ENCODE measurements at regions not wholly inside any gene's neighbourhood (a gene's known extent, or its start where the extent isn't known, plus 50 kb on each side); places are given as distances from the start of the nearest gene placed in this dataset.

DNA sequence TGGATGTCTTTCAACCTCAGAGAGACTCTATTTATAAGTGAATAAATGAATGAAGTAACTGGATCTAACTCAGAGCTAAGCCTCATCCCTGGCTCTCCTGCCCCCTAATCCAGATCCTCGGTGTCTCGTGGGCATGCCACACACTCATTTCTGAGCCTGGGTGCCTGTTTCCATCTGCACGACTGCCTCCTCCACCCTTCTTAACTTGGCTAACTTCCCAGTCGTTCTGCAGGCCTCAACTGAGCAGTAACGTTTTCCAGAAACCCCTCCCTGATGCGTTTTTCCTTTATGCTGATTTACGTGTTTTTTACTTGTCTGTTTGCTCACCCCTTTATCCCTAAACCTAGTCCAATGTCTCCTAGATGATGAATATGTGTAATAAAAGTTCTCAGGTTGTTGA, 186.9 kb upstream of the HS3ST1 start:
- no peaks in the 10 kb centered on the region for H3K36me3 ChIP-seq (ENCODE audit: insufficient read depth, low read length)
- H3F3A ChIP-seq (ENCODE audit: insufficient read depth, low read length, poor library complexity, severe bottlenecking) = no peaks in the 10 kb centered on the region
- no peak overlapping the region for H3K9ac ChIP-seq (ENCODE audit: low read length)
- no peaks in the 10 kb centered on the region for H3K9me3 ChIP-seq (ENCODE audit: low read length)
- no peak overlapping the region for H2AFZ ChIP-seq (ENCODE audit: low read depth, low read length)
- no peaks in the 10 kb centered on the region for H3K27me3 ChIP-seq (ENCODE audit: insufficient read depth, low read depth, low read length)
- no peaks in the 10 kb centered on the region for H4K20me1 ChIP-seq (ENCODE audit: insufficient read depth)
- no peak overlapping the region for H3K27ac ChIP-seq (ENCODE audit: low read length)
- H3K4me3 ChIP-seq (ENCODE audit: low read length) = no peak overlapping the region
- no peaks in the 10 kb centered on the region for H3K9me2 ChIP-seq (ENCODE audit: insufficient read depth, low read length)
- H3K79me2 ChIP-seq (replicated peaks; ENCODE audit: insufficient read depth, low read length) = no peaks in the 10 kb centered on the region
- TF ChIP-seq MXI1 (conservative IDR thresholded peaks at IDR 0.05; ENCODE audit: poor library complexity, severe bottlenecking) = no peak
- TF ChIP-seq REST (IDR thresholded peaks at IDR 0.05; ENCODE audit: borderline replicate concordance) = no peak
- no peak for TF ChIP-seq EZH2 (IDR thresholded peaks at IDR 0.05; ENCODE audit: borderline replicate concordance, insufficient read depth, low read length, poor library complexity, severe bottlenecking)
- TF ChIP-seq RAD21 (conservative IDR thresholded peaks at IDR 0.05) = no peak
- no peak for TF ChIP-seq TAF1 (IDR thresholded peaks at IDR 0.05; ENCODE audit: low read depth)
- no peak for TF ChIP-seq EP300 (conservative IDR thresholded peaks at IDR 0.05; ENCODE audit: poor library complexity, severe bottlenecking)
- TF ChIP-seq POLR2AphosphoS5 (IDR thresholded peaks at IDR 0.05) = no peak
- TF ChIP-seq CTCF (IDR thresholded peaks at IDR 0.05; ENCODE audit: poor library complexity, severe bottlenecking) = no peak
- TF ChIP-seq SMC3 (conservative IDR thresholded peaks at IDR 0.05; ENCODE audit: poor library complexity) = no peak
- no peak overlapping the region for H3K4me2 ChIP-seq (ENCODE audit: low read length)

DNA sequence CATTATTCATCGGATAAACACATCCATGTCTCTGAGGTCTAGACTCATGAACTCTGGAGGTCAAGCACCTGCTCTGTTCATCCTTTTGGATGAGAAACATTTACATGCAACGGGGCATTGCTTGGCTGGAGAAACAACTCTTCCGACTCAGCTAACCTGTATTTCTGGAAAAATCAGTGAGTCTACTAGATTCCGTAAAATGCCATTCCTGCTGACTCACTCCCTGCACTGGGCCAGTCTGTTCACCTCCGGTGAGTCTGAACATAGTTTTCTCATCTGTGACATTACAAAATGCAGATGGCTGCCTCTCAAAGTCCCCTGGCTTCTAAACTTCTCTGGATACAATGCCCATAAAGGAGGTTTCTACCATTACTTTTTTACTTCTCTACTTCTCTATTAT, 185.7 kb upstream of the HS3ST1 start:
- Histone ChIP-seq H3K4me3 (ENCODE audit: low read length) (no peak overlapping the region), H3K9me2 (ENCODE audit: insufficient read depth, low read length) (no peaks in the 10 kb centered on the region), H2AFZ (ENCODE audit: low read depth, low read length) (no peak overlapping the region), H3K36me3 (ENCODE audit: insufficient read depth, low read length) (no peaks in the 10 kb centered on the region), H3K27ac (ENCODE audit: low read length) (no peak overlapping the region), H3K9me3 (ENCODE audit: low read length) (no peaks in the 10 kb centered on the region), H4K20me1 (ENCODE audit: insufficient read depth) (no peaks in the 10 kb centered on the region), H3K9ac (ENCODE audit: low read length) (no peak overlapping the region), H3K4me2 (ENCODE audit: low read length) (no peak overlapping the region), H3K27me3 (ENCODE audit: insufficient read depth, low read depth, low read length) (no peaks in the 10 kb centered on the region), H3F3A (ENCODE audit: insufficient read depth, low read length, poor library complexity, severe bottlenecking) (no peaks in the 10 kb centered on the region), H3K79me2 (replicated peaks; ENCODE audit: insufficient read depth, low read length) (no peaks in the 10 kb centered on the region)
- no peak for TF ChIP-seq RAD21 (conservative IDR thresholded peaks at IDR 0.05)
- no peak for TF ChIP-seq REST (IDR thresholded peaks at IDR 0.05; ENCODE audit: borderline replicate concordance)
- TF ChIP-seq CTCF (IDR thresholded peaks at IDR 0.05; ENCODE audit: poor library complexity, severe bottlenecking) = no peak
- TF ChIP-seq SMC3 (conservative IDR thresholded peaks at IDR 0.05; ENCODE audit: poor library complexity) = no peak
- TF ChIP-seq EP300 (conservative IDR thresholded peaks at IDR 0.05; ENCODE audit: poor library complexity, severe bottlenecking) = no peak
- no peak for TF ChIP-seq MXI1 (conservative IDR thresholded peaks at IDR 0.05; ENCODE audit: poor library complexity, severe bottlenecking)
- TF ChIP-seq TAF1 (IDR thresholded peaks at IDR 0.05; ENCODE audit: low read depth) = no peak
- no peak for TF ChIP-seq POLR2AphosphoS5 (IDR thresholded peaks at IDR 0.05)
- TF ChIP-seq EZH2 (IDR thresholded peaks at IDR 0.05; ENCODE audit: borderline replicate concordance, insufficient read depth, low read length, poor library complexity, severe bottlenecking) = no peak
